ENCODE measurements at regions not wholly inside any gene's neighbourhood (a gene's known extent, or its start where the extent isn't known, plus 50 kb on each side); places are given as distances from the start of the nearest gene placed in this dataset.
"Not testable (repeated sequence)": the region's sequence is repeated elsewhere in the genome, so short reads cannot be mapped to it uniquely, and the experiment has no call there.

DNA sequence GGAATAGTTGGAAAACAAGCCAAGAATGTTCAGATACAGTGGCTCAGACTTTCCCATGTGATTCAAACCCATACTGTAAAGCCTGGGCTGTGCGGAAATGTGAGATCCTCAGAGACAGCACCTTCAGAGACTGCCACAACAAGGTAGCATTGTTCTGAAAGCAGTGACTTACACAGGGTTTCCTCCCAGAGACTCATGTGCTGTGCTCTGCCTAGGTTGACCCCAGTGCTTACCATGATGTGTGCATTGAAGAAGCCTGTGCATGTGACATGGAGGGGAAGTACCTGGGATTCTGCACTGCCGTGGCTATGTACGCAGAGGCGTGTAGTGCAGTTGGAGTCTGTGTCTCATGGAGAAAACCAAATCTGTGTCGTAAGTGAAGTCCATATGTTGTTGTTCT, 219.4 kb downstream of the LRRK2 start:
- ATAC-seq (no peak), DNase-seq (no peak)
- no peaks in the 10 kb centered on the region for H3K9me3 ChIP-seq
- H3K4me3 ChIP-seq = no peak overlapping the region
- intact Hi-C loops (cut with DNase I) = no loop called here
- no peaks in the 10 kb centered on the region for H3K36me3 ChIP-seq
- no peaks in the 10 kb centered on the region for H3K27me3 ChIP-seq
- TF ChIP-seq, protein P1, sequence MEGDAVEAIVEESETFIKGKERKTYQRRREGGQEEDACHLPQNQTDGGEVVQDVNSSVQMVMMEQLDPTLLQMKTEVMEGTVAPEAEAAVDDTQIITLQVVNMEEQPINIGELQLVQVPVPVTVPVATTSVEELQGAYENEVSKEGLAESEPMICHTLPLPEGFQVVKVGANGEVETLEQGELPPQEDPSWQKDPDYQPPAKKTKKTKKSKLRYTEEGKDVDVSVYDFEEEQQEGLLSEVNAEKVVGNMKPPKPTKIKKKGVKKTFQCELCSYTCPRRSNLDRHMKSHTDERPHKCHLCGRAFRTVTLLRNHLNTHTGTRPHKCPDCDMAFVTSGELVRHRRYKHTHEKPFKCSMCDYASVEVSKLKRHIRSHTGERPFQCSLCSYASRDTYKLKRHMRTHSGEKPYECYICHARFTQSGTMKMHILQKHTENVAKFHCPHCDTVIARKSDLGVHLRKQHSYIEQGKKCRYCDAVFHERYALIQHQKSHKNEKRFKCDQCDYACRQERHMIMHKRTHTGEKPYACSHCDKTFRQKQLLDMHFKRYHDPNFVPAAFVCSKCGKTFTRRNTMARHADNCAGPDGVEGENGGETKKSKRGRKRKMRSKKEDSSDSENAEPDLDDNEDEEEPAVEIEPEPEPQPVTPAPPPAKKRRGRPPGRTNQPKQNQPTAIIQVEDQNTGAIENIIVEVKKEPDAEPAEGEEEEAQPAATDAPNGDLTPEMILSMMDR (IDR thresholded peaks at IDR 0.05) = no peak
- no peaks in the 10 kb centered on the region for H3K4me1 ChIP-seq
- no peak overlapping the region for H3K27ac ChIP-seq

DNA sequence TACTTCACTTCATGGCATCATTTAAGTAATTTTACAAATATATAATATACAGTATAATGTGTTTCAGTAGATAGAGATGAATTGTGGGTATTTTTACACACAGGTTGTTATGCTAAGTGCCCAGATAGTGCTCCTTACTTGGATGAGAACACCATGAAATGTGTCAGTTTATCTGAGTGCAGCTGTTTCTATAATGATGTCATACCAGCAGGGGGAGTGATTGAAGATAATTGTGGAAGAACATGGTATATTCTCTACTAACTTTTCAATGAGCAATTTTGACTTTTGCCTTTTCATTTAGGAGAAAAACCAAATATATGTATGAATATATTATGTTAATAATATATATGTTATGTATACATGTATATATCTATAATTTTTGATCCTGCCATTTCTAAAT, 221.6 kb downstream of the LRRK2 start:
- ATAC-seq (no peak), DNase-seq (no peak)
- Histone ChIP-seq H3K27me3 (no peaks in the 10 kb centered on the region), H3K9me3 (no peaks in the 10 kb centered on the region), H3K36me3 (no peaks in the 10 kb centered on the region), H3K27ac (no peak overlapping the region), H3K4me1 (no peaks in the 10 kb centered on the region), H3K4me3 (no peak overlapping the region)
- TF ChIP-seq, protein P1 (IDR thresholded peaks at IDR 0.05) = peak; percentile 41
- intact Hi-C loops (cut with DNase I) = no loop called here

DNA sequence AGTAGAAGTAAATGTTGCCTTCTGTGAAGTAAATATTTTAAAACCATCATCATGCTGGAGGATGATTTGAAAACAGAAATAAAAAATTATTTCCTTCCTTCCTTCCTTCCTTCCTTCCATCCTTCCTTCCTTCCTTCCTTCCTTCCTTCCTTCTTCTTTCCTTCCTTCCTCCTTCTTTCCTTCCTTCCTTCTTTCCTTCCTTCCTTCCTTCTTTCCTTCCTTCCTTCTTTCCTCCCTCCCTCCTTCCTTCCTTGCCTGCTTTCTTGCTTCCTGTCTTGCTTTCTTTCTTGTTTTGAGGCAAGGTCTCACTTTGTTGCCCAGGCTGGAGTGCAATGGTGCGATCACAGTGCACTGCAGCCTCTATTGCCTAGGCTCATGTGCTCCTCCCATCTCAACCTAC, 223.7 kb downstream of the LRRK2 start:
- DNase-seq; H3K27ac ChIP-seq; intact Hi-C loops (cut with DNase I); H3K4me3 ChIP-seq; H3K9me3 ChIP-seq; H3K36me3 ChIP-seq; H3K4me1 ChIP-seq; H3K27me3 ChIP-seq; ATAC-seq: not testable (repeated sequence)

DNA sequence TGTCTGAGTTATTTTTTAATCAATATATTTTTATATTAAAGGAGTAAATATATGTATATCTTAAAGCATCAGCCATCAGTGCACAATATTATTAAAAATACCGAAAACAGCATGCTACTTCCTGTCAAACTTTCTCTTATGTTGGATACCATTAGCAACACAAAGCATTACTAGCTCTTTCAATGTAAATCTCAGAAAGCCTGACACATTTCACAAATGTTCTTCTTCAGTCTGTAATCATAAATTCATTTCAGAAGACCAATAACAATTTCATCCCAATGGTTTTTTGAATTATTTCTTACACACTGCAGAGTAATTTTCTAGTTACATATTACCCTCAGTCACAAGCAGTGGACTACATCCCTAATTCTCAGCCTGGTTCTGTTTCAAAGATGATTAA, 226.9 kb downstream of the LRRK2 start:
- H3K27me3 ChIP-seq = no peaks in the 10 kb centered on the region
- H3K4me1 ChIP-seq = no peaks in the 10 kb centered on the region
- H3K9me3 ChIP-seq = no peaks in the 10 kb centered on the region
- no peak for DNase-seq
- H3K27ac ChIP-seq = no peak overlapping the region
- no peaks in the 10 kb centered on the region for H3K36me3 ChIP-seq
- TF ChIP-seq, protein P1 (IDR thresholded peaks at IDR 0.05) = no peak
- no peak overlapping the region for H3K4me3 ChIP-seq
- intact Hi-C loops (cut with DNase I) = no loop called here
- ATAC-seq = no peak

DNA sequence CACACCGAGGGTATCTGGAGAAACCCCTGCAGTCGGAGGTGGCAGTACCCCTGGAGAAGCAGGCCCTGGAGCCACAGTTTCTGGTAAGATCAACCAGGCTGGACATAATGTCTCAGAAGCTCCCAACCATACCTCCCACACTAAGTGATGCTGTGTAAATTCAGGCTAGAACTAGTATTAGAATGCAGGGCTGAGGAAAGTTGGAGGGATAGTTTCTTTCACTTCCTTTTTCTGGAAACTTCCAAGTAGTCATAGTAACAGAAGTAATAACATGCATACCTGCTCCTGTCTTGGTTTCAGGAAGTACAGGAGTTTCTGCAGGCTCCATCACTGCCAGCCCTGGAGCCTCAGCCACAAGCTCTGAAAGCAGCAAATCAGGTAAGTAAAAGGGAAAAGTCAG, 228.1 kb upstream of the CNTN1 start:
- Histone ChIP-seq H3K9me3 (no peaks in the 10 kb centered on the region), H3K36me3 (no peaks in the 10 kb centered on the region), H3K27ac (no peak overlapping the region), H3K4me3 (no peak overlapping the region), H3K4me1 (no peaks in the 10 kb centered on the region), H3K27me3 (no peaks in the 10 kb centered on the region)
- DNase-seq (no peak), ATAC-seq (no peak)
- intact Hi-C loops (cut with DNase I) = no loop called here
- TF ChIP-seq, protein P1 (IDR thresholded peaks at IDR 0.05) = no peak

DNA sequence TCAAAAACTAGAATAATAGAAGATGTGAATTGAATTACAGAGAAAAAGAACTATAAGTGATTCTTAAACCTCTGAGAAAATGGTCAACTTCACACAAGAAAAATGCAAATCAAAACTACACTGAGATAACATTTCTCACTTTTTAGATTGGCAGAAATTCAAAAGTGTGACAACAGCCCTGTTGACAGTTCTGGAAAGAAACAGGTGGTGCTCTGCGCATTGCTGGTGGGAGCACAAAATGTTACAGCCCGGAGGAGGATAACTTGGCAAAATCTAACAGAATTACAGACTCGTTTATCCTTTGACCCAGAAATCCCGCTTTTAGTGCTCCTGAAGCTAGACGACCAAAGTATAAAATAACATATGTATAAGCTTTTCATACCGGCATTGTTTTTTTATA, 222.5 kb upstream of the CNTN1 start:
- Histone ChIP-seq H3K27ac (no peak overlapping the region), H3K4me1 (no peaks in the 10 kb centered on the region), H3K36me3 (no peaks in the 10 kb centered on the region), H3K27me3 (no peaks in the 10 kb centered on the region), H3K9me3 (no peaks in the 10 kb centered on the region), H3K4me3 (no peak overlapping the region)
- TF ChIP-seq, protein P1 (IDR thresholded peaks at IDR 0.05) = no peak
- intact Hi-C loops (cut with DNase I) = no loop called here
- DNase-seq (no peak), ATAC-seq (no peak)
